ENCODE measurements at regions not wholly inside any gene's neighbourhood (a gene's known extent, or its start where the extent isn't known, plus 50 kb on each side); places are given as distances from the start of the nearest gene placed in this dataset.

GRCh38 chr2:17101091-17101490, 417.1 kb downstream of the RAD51AP2 start:
- ChIA-PET CTCF (no interaction called here), POLR2A (ENCODE audit: unreplicated experiment) (no interaction called here)
- H3K27me3 ChIP-seq (ENCODE audit: insufficient read depth, low read depth), result no peaks in the 10 kb centered on the region
- no peaks in the 10 kb centered on the region for H3K36me3 ChIP-seq (ENCODE audit: low read depth)
- no peak overlapping the region for H3K27ac ChIP-seq
- H3K4me3 ChIP-seq, result no peak overlapping the region
- TF ChIP-seq CTCF (conservative IDR thresholded peaks at IDR 0.05), result no peak
- TF ChIP-seq EZH2 (IDR thresholded peaks at IDR 0.05; ENCODE audit: low read depth), result no peak
- no peak overlapping the region for H2AFZ ChIP-seq
- no peaks in the 10 kb centered on the region for H3K9me2 ChIP-seq (ENCODE audit: insufficient read depth)
- BruUV-seq (replicated peaks), result no TSS peak
- H3K79me2 ChIP-seq (ENCODE audit: low read depth), result no peaks in the 10 kb centered on the region
- H4K20me1 ChIP-seq (ENCODE audit: insufficient read depth), result no peaks in the 10 kb centered on the region
- intact Hi-C loops (cut with micrococcal nuclease; ENCODE audit: unreplicated experiment), result no loop called here
- no peak for DNase-seq
- peaks cover 6% of the 10 kb centered on the region; the same call in 1 of the 2 replicates for H3K4me1 ChIP-seq (replicated peaks; ENCODE audit: insufficient read depth)
- no peaks in the 10 kb centered on the region for H3F3A ChIP-seq (ENCODE audit: insufficient read depth, low read depth)
- H3K9me3 ChIP-seq (ENCODE audit: insufficient read depth, low read depth), result no peaks in the 10 kb centered on the region
- no peak overlapping the region for H3K4me2 ChIP-seq

- Histone ChIP-seq H3K4me3 (no peak overlapping the region), H3K9me3 (ENCODE audit: insufficient read depth, low read depth) (no peaks in the 10 kb centered on the region), H3K9me2 (ENCODE audit: insufficient read depth) (no peaks in the 10 kb centered on the region), H3K4me2 (no peak overlapping the region), H3F3A (ENCODE audit: insufficient read depth, low read depth) (no peaks in the 10 kb centered on the region), H3K27me3 (ENCODE audit: insufficient read depth, low read depth) (no peaks in the 10 kb centered on the region), H3K4me1 (replicated peaks; ENCODE audit: insufficient read depth) (no peaks in the 10 kb centered on the region), H2AFZ (no peak overlapping the region), H3K27ac (no peak overlapping the region), H3K79me2 (ENCODE audit: low read depth) (no peaks in the 10 kb centered on the region), H3K36me3 (ENCODE audit: low read depth) (no peaks in the 10 kb centered on the region), H4K20me1 (ENCODE audit: insufficient read depth) (no peaks in the 10 kb centered on the region)
- no peak for DNase-seq
- TF ChIP-seq CTCF (conservative IDR thresholded peaks at IDR 0.05) (no peak), EZH2 (IDR thresholded peaks at IDR 0.05; ENCODE audit: low read depth) (no peak)
- no TSS peak for BruUV-seq (replicated peaks)
- CTCF ChIA-PET, result no interaction called here
- POLR2A ChIA-PET (ENCODE audit: unreplicated experiment), result no interaction called here
- intact Hi-C loops (cut with micrococcal nuclease; ENCODE audit: unreplicated experiment), result no loop called here
Observed at GRCh38 chr2:17095340-17095739, 422.9 kb downstream of the RAD51AP2 start.

- Histone ChIP-seq H3K27me3 (ENCODE audit: insufficient read depth, low read depth) (no peaks in the 10 kb centered on the region), H2AFZ (no peak overlapping the region), H3F3A (ENCODE audit: insufficient read depth, low read depth) (no peaks in the 10 kb centered on the region), H3K79me2 (ENCODE audit: low read depth) (no peaks in the 10 kb centered on the region), H3K9me3 (ENCODE audit: insufficient read depth, low read depth) (no peaks in the 10 kb centered on the region), H3K4me1 (replicated peaks; ENCODE audit: insufficient read depth) (no peaks in the 10 kb centered on the region), H3K4me2 (no peak overlapping the region), H4K20me1 (ENCODE audit: insufficient read depth) (no peaks in the 10 kb centered on the region), H3K27ac (no peak overlapping the region), H3K36me3 (ENCODE audit: low read depth) (no peaks in the 10 kb centered on the region), H3K4me3 (no peak overlapping the region), H3K9me2 (ENCODE audit: insufficient read depth) (no peaks in the 10 kb centered on the region)
- no TSS peak for BruUV-seq (replicated peaks)
- no peak for DNase-seq
- CTCF ChIA-PET, result no interaction called here
- POLR2A ChIA-PET (ENCODE audit: unreplicated experiment), result no interaction called here
- TF ChIP-seq CTCF (conservative IDR thresholded peaks at IDR 0.05), result no peak
- TF ChIP-seq EZH2 (IDR thresholded peaks at IDR 0.05; ENCODE audit: low read depth), result no peak
- intact Hi-C loops (cut with micrococcal nuclease; ENCODE audit: unreplicated experiment), result no loop called here
Observed at GRCh38 chr2:17093712-17094111, 424.5 kb downstream of the RAD51AP2 start.

Data from PC-9 (cell line).